GM19043 (cell line): ENCODE measurements at regions not wholly inside any gene's neighbourhood (a gene's known extent, or its start where the extent isn't known, plus 50 kb on each side); places are given as distances from the start of the nearest gene placed in this dataset.

ENCODE experiments used
- ATAC-seq: cut with Tn5 transposase; IDR thresholded peaks from one replicate; pipeline ENCODE4 v1.9.1; 2021; ENCODE audit warnings: low read depth; ENCODE audit not compliant: unreplicated experiment

DNA sequence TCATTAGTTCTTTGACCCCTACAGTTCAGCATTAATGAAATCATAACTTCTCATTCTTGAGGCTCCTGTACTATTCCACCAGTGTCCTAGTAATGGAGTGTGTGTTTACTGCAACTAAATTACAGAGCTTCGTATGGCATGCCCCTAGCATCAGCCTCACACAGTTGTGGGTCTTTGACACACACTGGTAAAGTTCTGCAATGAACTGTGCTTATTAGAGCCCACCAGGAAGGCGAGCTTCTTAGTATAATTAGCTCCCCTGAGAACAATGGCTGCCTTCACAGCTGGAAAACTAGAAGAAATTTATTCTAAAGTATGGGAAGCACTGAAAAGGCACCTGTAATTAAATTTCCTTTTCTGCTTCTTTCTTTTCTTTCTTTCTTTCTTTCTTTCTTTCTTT lies 251.1 kb upstream of the RGS18 start:
- no peak for ATAC-seq

DNA sequence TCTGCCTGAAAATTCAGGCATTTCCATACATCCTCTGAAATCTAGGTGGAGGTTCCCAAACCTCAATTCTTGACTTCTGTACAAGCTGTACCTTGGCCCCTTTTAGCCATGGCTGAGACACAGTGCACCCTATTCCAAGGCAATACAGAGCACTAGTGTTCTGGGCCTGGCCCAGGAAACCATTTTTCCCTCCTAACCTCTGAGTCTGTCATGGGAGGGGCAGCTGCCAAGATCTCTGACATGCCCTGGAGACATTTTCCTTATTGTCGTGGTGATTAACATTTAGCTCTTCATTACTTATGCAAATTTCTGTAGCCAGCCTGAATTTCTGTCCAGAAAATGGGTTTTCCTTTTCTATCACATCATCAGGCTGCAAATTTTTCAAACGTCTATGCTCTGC lies 248.0 kb upstream of the RGS18 start:
- no peak for ATAC-seq

DNA sequence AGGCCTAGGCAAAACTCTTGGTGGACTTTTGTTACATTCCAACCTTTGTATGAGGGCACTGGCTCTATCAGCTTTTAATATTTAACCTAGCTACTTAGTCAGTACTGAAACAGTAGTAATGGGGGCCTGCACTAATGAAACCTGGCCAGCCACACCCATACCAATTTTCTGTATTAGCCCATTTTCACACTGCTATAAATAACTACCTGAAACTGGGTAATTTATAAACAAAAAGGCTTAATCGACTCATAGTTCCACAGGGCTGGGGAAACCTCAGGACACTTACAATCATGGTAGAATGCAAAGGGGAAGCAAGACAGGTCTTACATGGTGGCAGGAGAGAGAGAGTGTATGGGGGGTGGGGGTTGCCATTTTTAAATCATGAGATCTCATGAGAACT lies 245.7 kb upstream of the RGS18 start:
- peak; percentile 46 for ATAC-seq

DNA sequence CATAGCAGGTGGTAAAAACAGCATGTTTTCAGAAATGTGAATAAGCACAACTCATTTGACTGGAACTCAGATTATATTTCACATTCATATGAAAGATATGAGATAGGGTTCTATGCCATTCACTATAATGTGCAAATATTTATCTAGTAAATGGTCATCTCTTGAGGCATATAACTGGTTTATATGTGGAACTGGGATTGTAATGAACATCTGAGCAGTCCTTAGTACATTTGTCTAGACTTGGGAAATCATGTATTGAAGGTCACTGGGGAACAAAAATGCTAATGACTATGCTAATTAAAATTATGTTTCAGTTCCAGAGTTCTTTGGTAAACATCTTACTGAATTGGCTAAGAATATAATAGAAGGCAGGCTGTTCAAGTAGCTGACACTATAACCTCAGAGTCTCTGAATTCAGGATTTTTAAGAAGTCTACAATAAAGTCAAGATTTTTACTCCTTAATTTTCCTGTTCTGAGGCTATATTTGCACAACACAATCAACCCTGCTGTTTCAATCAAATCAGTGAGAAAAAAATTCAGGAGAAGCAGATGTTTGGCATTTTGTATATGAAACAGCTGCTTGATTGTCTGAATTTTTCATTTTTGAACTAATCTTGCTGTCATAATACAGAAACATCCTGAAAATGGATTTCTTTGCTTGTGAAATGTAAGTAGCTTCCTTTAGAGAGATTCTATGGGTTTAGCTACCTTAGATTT lies 244.8 kb upstream of the RGS18 start:
- no peak for ATAC-seq

DNA sequence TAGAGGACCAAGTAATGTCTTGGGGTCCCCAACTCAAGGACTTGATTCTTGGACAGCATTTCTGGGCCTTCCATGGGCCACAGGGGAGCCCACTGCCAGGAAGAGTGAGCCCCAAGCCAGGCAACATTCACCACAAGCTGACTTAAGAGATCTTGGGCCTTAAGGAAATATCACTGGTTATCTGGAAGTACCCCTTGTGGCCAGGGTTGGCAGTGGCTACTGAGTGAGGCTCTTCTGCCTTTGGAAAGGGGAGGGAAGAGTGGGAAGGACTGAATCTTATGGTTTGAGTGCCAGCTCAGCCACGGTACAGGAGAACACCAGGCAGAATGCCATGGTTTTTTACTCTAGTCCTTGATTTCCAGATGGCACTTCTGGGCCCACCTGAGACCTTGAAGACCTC lies 228.9 kb upstream of the RGS18 start:
- no peak for ATAC-seq

DNA sequence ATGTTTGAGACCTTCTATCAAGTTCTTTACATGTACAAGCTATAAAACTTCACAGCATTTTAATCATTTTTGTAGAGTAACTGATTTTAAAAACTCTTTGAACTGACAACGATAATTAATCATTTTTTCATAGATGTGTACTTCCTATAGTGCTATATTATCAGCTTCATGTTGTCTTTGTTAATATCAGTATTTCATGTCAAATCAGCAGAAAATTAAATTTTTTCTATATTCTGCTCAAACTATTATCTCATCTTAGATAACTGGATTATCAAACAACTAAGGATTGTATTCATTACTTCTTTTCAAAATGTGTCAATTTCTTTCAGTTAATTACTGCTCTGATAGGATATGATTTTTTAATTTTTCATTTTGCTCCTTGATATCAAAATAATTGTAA lies 214.6 kb upstream of the RGS18 start:
- no peak for ATAC-seq

DNA sequence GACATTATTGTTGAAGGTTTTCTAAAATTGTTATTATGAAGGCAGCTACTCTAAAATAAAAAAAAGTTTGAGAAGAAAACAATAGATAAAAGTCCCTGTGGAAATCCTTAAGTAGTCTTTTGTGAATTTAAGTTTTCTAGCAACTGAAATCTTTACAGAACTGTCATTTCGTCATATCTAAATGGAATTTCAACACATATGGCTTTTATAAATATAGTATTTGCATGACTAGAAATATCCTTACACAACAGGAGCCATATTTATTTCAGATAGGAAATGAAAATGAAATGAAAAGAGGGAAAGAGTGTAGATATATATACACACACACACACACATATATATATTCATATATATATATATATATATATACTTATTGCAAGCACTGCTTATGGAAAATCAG lies 204.7 kb upstream of the RGS18 start:
- no peak for ATAC-seq

DNA sequence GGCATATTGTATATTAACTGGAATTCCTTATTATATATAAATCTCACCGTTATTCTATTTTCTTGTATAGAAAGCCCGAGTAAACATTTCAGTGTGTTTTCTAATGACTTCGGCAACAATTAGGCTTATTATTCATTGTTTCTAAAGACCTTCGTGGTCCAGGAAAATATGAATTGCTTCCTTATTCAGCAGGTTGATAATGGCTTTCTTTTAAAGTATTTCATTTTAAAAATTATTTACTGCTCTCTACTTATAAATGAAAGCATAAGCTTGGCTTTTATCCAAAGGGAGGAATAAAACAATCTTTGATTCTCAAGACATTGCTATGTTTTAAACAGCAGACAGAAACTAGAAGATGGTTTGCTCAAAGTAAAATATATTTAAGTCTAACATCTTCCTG lies 198.4 kb upstream of the RGS18 start:
- ATAC-seq, result no peak

DNA sequence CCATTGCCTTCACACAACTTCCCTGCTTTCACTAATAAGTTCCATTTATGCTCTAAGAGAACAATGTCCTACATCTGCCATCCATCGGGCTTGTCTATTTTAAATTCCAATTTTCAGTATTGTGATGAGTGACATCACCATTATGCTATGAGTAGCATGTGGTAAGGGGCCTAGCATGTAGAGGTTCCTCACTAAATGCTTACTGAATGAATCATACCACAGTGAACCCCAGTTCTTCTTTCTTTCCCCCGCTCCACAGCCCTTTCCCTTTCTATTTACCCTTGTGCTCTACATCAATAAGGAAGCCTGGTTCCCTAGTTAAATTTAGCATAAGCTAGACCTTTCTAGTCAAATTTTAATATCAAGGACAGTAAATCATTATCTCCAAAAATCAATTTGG lies 195.0 kb upstream of the RGS18 start:
- ATAC-seq, result no peak

DNA sequence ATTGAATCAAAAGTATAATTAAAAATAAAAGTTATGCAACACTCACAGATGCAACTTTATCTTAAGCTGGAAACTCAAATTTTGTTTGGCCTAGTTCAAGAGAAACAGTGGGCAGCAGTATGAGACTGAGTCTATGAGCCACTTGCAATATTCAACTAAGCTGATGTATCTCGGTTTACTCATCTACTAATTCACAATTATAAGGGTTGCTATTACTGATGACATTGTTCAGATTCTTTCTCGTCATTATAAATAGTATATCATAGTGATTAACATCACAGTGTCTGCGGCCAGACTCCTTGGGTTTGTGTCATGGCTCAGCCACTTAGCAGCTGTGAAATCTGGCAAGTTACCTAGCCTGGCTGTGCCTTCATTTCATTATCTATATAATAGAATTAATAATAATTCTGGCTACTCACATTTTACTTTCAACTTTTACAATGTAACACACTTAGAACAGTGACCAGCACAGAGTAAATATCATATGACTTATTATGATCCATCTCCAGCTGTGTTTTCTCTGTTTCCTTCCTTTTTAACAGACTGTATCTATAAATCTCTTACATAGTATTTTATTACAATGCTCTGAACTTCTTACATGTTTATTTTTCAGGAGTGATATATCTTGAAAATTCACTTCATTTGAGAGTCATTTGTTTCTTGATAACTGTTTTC lies 194.3 kb upstream of the RGS18 start:
- no peak for ATAC-seq

DNA sequence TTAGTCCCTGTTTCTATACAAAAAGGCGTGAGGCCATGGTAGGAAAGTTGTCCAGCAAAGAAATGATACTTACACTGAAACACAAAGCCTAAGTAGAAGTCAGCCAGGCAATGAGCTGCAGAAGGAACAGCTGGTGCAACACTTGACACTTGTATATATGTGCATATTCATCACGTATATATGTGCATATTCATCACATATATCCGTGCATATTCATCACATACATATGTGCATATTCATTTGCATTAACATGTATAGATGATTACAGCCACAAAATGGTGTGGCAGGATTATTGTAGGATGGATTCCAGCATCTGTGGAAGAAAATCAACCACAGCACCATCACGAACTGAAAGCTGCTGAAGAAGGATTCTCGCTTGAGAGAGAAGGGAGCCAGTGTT lies 189.0 kb upstream of the RGS18 start:
- ATAC-seq, result no peak

DNA sequence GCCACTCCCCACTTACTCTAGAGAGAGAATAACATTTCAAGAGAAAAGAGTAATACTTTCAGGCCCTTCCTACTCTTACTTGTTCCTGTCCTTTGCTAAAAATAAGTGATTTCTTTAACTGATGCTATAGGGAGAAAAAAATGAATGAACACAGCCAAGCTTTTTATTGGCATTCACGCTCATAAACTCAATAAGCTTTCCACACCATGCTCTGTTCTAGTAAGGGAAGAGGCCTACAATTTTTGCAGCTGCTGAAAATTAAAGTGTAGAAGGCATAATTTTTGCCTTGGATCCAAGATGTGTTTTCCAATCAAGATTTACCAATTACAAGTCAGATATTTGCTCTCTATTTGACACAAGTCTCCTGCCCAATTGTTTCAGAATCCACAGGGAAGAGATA lies 188.1 kb upstream of the RGS18 start:
- no peak for ATAC-seq

DNA sequence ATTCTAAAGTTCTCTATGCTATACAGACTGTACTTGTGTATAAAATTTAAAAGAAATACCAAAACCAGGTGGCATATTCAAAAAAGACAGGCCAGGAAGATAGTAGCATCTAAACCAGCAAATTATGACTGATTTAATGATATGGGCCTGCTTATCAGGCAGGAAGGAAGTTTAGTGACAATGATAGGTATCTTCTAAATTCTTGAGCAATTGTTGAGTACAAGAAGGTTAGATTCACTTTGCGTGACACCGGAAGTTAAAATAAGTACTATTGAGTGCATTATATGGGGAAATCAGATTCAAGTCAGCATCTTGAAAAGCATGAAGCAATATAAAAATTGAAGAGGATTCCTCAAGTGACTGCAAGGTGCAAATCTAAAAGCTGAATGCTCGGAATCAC lies 186.8 kb upstream of the RGS18 start:
- no peak for ATAC-seq

DNA sequence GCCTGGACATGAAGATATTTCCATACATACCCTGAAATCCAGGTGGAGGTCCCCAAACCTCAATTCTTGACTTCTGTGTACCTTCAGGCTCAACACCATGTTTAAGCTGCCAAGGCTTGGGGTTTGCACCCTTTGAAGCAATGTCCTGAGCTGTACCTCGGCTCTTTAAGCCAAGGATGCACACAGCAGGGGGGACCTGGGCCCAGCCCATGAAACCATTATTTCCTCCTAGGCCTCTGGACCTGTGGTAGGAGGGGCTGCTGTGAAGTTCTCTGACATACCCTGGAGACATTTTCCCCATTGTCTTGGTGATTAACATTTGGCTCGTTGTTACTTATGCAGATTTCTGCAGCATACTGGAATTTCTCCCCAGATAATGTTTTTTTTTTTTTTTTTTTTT lies 184.3 kb upstream of the RGS18 start:
- ATAC-seq, result no peak

DNA sequence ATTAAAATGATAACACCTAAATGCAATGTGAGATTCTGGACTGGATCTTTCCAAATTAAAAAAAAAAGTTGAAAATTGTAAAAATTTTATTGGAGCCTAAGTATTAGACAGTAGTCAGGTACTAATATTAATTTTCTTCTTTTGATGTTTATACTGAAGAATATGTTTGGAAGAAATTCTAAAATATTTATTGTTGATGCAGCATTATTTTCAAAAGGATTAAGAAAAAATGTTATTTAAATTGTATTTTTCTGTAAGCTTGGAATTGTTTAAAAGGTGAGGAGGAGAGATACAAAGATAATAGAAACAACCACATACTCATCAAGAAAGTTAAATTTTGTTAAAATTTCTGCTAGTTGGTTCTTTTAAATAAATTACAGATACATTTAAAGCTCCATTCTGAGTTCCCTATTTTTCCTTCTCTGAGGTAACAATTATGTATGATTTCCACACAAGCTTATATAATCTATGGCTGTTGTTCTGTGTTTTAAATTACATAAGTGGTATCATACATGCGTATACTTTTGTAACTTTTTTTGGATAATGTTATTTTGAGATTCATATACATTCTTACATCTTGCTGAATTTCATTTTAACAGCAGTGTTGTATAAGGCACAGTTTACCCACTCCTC lies 180.3 kb upstream of the RGS18 start:
- no peak for ATAC-seq

DNA sequence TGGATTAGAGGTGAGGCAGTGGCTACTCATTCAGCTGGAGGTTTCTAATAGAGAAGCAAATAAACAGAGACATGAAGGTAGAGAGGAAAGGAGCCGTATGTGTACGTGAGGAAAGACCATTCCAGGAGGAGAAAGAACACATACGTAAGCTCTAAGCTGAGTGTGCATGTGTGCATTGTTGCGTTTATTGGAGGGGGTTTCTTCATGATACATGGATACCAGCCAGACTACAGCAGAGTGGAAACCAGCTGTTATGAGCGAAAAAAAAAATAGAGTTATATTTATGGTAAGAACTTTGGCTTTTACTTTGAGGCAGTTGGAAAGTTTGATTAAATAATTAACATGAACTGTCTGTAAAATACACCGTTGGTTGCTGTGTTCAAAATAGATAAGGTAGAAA lies 173.4 kb upstream of the RGS18 start:
- no peak for ATAC-seq

DNA sequence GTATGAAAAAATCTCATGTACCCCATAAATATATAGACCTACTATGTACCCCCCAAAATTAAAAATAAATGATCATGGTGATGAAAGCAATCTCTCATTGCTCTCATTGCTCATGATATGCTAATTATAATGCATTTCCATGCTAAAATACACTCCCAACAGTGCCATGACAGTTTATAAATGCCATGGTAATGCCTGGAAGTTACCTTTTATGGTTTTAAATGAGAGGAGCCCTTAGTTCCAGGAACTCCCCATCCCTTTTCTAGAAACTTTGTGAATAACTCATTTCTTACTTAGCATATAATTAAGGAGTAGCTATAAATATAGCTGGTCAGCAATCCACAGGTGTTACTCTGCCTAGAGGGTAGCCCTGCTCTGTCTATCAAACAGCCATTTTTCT lies 166.1 kb upstream of the RGS18 start:
- no peak for ATAC-seq

DNA sequence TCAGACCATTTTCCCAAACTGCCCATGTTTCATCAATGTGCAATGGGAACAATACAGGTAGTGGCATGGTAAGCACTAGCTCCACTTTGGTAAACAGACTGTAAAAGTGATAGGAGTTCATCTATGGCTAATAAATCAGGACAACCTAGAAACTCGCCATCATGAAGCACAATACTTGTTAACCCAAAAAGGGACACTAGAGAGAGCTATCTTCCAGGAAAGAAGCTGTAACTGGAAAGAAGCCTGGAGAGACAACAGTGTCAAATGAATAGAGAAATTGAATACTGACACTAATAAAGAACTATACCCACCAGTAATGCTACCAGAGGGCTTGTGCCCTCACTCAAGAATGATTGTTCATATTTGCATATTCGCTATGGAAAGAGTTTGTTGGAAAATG lies 164.7 kb upstream of the RGS18 start:
- no peak for ATAC-seq

DNA sequence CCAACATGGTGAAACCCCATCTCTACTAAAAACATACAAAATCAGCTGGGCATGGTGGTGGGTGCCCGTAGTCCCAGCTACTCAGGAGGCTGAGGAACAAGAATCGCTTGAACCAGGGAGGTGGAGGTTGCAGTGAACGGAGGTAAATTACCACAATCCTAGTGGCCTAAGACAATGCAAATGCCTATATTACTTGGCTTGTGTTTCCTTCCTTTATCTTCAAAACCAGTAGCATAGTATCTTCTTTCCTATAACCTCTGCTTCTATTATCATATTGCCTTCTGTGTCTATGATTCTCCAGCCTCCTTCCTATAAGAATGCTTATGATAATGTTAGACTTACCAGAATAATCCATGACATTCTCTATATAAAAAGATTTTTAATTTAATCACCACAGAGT lies 156.2 kb upstream of the RGS18 start:
- no peak for ATAC-seq

DNA sequence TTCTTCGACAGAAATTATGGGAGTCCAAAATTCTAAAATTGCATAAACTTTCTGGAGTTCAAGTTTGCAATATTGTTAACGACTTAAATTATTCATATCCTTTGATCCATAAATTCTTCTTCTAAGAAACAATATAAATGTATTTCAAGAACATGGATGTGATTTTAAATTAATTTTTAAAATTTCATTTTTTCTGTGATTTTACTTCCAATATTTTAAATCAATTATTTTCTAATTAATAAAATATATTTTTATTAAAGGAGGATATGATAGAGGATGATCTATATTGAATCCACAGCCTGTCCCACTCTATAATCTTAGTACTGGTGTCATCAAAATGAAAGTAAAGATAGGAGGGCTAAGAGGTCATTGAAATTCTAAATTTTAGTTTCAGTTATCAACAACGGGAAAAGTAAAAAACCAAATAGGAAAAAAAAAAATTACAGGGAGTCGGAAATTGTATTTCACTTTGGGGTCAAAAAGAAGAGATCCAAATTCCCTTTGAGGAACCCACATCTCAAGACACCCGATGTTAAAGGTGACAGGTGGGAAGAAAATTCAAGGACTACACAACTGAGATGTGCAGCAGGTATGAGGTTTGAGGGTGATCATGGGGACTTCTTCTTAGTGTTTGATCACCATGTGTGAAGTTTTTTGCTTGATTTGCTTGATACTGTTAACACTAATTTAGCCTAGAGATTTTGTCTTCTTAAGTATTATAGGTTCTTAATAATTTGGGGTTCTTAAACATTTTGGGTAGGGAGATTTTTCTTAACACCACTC lies 154.8 kb upstream of the RGS18 start:
- no peak for ATAC-seq

DNA sequence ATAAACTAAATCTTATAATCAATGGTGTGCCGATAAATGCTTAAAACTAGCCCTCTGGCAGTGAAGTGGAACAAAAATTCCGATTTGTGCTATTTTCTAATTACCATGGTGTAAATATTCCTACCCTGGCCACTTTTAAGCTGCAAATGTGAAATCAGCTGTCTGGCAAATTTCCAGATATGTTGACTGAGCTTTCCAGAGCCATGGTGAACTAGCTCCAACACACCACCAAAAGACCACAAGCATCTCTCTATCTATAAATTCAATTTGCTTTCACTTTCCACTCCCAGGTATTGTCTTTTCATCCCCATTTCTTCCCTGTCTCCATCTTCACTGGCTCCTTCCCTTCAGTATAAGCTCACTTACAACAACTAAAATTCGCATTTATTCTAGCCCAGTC lies 152.3 kb upstream of the RGS18 start:
- no peak for ATAC-seq
